Small intestine (tissue), 7 donors: ENCODE measurements at regions not wholly inside any gene's neighbourhood (a gene's known extent, or its start where the extent isn't known, plus 50 kb on each side); places are given as distances from the start of the nearest gene placed in this dataset.
A peak's percentile ranks its signal among the peaks of the same experiment; 100 is the strongest.

Experiments used
- DNase-seq, 2 donors: peaks; one replicate each; pipeline versions ENCODE4 v3.0.0 to v3.0.0-alpha.2; 2013
- FAIRE-seq: peaks from 2 replicates; lab custom pipeline; 2012; peaks lifted over from hg19 to GRCh38; lab: Jason Lieb, UNC
- H3K27ac ChIP-seq, 3 donors: one replicate each; pipeline ENCODE4 v1.5.1; 2013; ENCODE audit warnings: low read length in 2 of 3, mild to moderate bottlenecking in 2 of 3, control low read depth in 1 of 3, inconsistent platforms in 1 of 3, low read depth in 1 of 3, moderate library complexity in 1 of 3
- H3K27me3 ChIP-seq, 3 donors: one replicate each; pipeline ENCODE4 v1.6.1; 2013; ENCODE audit warnings: low read length in 3 of 3, inconsistent platforms in 1 of 3; ENCODE audit not compliant: control insufficient read depth in 3 of 3, insufficient read depth in 3 of 3
- H3K36me3 ChIP-seq, 3 donors: one replicate each; pipeline ENCODE4 v1.6.1; 2013; ENCODE audit warnings: low read length in 3 of 3, inconsistent platforms in 1 of 3, low read depth in 1 of 3, mild to moderate bottlenecking in 1 of 3, moderate library complexity in 1 of 3; ENCODE audit not compliant: control insufficient read depth in 3 of 3, insufficient read depth in 2 of 3
- H3K4me1 ChIP-seq, 3 donors: one replicate each; pipeline ENCODE4 v1.6.1; 2013; ENCODE audit warnings: low read length in 2 of 3, inconsistent platforms in 1 of 3, low read depth in 1 of 3, mild to moderate bottlenecking in 1 of 3, moderate library complexity in 1 of 3; ENCODE audit not compliant: control insufficient read depth in 3 of 3, insufficient read depth in 2 of 3
- H3K4me3 ChIP-seq, 3 donors: one replicate each; pipeline ENCODE4 v1.5.1; 2013; ENCODE audit warnings: low read length in 3 of 3, control low read depth in 1 of 3, inconsistent platforms in 1 of 3, low read depth in 1 of 3, mild to moderate bottlenecking in 1 of 3, moderate library complexity in 1 of 3
- H3K9me3 ChIP-seq, 2 donors: one replicate each; pipeline ENCODE4 v1.6.1; 2013; ENCODE audit warnings: low read depth in 1 of 2, low read length in 1 of 2; ENCODE audit not compliant: control insufficient read depth in 2 of 2, insufficient read depth in 1 of 2
- WGBS, 3 donors: extraction: QIAGEN DNeasy Blood & Tissue Kit; methylation state at CpG; one replicate each; pipeline ENCODE4 v1.1.7; 2013; 5-methylcytosine and 5-hydroxymethylcytosine counted together
- donor health status: healthy with polysubstance abuse.
- donor health status: control.
- donor health status: control.
- donor health status: Bipolar disorder and iron deficiency.
- donor health status: healthy.

DNA sequence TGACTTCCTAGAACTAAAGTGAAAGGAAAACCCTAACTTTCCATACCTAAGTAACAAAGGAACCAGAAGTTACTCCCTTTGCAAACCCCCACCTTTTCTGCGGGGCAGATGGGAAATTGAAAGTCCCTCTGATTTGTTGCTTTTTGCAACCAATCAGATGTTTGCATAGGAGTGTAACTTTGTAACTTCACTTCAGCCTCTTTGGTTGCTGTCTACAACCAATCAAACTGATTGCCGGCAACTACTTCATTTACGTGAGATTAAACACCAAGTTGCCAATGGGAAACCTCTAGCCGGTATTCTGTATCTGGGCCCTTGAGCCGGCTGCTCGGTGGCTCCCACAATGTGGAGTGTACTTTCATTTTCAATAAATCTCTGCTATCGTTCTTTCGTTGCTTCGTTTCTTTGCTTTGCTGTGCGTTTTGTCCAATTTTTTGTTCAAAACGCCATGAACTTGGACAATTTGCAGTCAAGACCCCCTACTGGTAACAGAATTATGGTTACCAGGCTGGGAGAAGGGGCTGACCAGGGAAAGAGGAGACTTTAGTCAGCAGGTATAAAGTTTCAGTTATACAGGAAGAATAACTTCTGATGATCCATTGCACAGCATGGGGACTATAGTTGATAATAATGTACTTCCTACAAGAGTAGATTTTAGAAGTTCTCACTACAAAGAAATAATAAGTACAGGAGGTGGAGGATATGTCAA lies 69.2 kb upstream of the RGS2 start:
- Histone ChIP-seq H3K4me1 (no peaks in the 10 kb centered on the region), H3K9me3 (peaks cover 0 to 4% of the 10 kb centered on the region in 2 donors), H3K36me3 (no peaks in the 10 kb centered on the region), H3K27me3 (no peaks in the 10 kb centered on the region), H3K27ac (no peak overlapping the region), H3K4me3 (no peak overlapping the region)
- no peak for FAIRE-seq
- peak in 1 of 2 donors; percentile 17 for DNase-seq
- WGBS, 3 donors: 91 to 96% (median 94%) methylated on average over 11 of the region's 11 CpGs

GRCh38 chr1:192740214-192740613 lies 68.6 kb upstream of the RGS2 start:
- peak; percentile 39 for FAIRE-seq
- peaks cover 0 to 4% of the 10 kb centered on the region in 2 donors for H3K9me3 ChIP-seq
- H3K27me3 ChIP-seq: no peaks in the 10 kb centered on the region
- no peaks in the 10 kb centered on the region for H3K4me1 ChIP-seq
- H3K4me3 ChIP-seq: no peak overlapping the region
- no peak for DNase-seq
- H3K27ac ChIP-seq: no peak overlapping the region
- H3K36me3 ChIP-seq: no peaks in the 10 kb centered on the region
- WGBS, 3 donors: 80 to 100% (median 92%) methylated on average over 1 of the region's 1 CpG

- Histone ChIP-seq H3K36me3 (no peaks in the 10 kb centered on the region), H3K27ac (no peak overlapping the region), H3K9me3 (peaks cover 0 to 4% of the 10 kb centered on the region in 2 donors), H3K4me3 (no peak overlapping the region), H3K4me1 (no peaks in the 10 kb centered on the region), H3K27me3 (no peaks in the 10 kb centered on the region)
- DNase-seq (no peak), FAIRE-seq (no peak)
- WGBS, 3 donors: 92 to 95% (median 93%) methylated on average over 3 of the region's 3 CpGs
Observed at GRCh38 chr1:192741095-192741494, 67.7 kb upstream of the RGS2 start.

DNA sequence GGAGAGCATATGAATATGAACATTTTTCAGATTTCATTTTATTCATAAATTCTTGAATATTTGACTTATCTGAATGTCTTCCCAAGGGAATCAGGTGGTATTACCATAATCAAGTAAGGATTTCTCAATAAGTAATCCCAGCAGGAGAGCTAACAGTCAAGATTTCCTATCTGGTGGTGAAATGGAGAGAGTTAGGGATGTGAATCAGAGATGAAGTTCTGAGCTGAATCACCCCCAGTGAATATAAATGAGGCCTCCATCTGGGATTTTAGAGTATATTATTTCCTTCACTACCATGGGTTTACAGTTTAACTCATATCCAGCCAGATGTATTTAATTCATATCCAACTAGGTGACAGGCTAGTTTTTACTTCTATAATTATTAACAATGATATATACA lies 61.5 kb upstream of the RGS2 start:
- Histone ChIP-seq H3K36me3 (no peaks in the 10 kb centered on the region), H3K27me3 (no peaks in the 10 kb centered on the region), H3K4me3 (no peak overlapping the region), H3K9me3 (peaks cover 0 to 7% of the 10 kb centered on the region in 2 donors), H3K4me1 (no peaks in the 10 kb centered on the region), H3K27ac (no peak overlapping the region)
- no peak for FAIRE-seq
- no peak for DNase-seq

- Histone ChIP-seq H3K4me1 (no peaks in the 10 kb centered on the region), H3K27ac (no peak overlapping the region), H3K9me3 (peaks cover 0 to 7% of the 10 kb centered on the region in 2 donors), H3K4me3 (no peak overlapping the region), H3K27me3 (no peaks in the 10 kb centered on the region), H3K36me3 (no peaks in the 10 kb centered on the region)
- 46 to 67% (median 59%) methylated on average over 3 of the region's 3 CpGs for WGBS, 3 donors
- DNase-seq: no peak
- no peak for FAIRE-seq
Observed at GRCh38 chr1:192747943-192748342, 60.9 kb upstream of the RGS2 start.

- FAIRE-seq: no peak
Observed at GRCh38 chr1:192749349-192749748, 59.5 kb upstream of the RGS2 start.

DNA sequence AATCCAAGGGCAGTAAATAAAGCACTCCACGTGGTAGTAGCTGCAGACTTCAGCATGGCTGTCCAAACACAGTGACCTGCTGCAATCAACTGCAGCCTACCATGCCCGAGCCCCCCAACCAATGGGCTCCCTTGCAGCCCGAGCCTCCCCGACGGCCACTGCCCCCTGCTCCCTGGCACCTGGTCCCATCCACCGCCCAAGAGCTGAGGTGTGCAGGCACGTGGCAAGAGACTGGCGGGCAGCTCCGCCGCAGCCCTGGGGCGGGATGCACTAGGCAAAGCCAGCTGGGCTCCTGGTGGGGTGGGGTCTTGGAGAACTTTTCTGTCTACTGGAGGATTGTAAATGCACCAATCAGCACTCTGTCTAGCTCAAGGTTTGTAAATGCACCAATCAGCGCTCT lies 57.6 kb upstream of the RGS2 start:
- DNase-seq (no peak), FAIRE-seq (no peak)
- no peaks in the 10 kb centered on the region for H3K27me3 ChIP-seq
- H3K4me3 ChIP-seq: no peak overlapping the region
- WGBS, 3 donors: 92 to 97% (median 92%) methylated on average over 12 of the region's 12 CpGs
- no peak overlapping the region for H3K27ac ChIP-seq
- peaks cover 0 to 7% of the 10 kb centered on the region in 2 donors for H3K9me3 ChIP-seq
- no peaks in the 10 kb centered on the region for H3K4me1 ChIP-seq
- H3K36me3 ChIP-seq: no peaks in the 10 kb centered on the region

More at GRCh38 chr1:192749349-192749748, 59.5 kb upstream of the RGS2 start:
- no peaks in the 10 kb centered on the region for H3K27me3 ChIP-seq
- no peaks in the 10 kb centered on the region for H3K4me1 ChIP-seq
- peaks cover 0 to 7% of the 10 kb centered on the region in 2 donors for H3K9me3 ChIP-seq
- no peak overlapping the region for H3K4me3 ChIP-seq
- no peaks in the 10 kb centered on the region for H3K36me3 ChIP-seq
- no peak for DNase-seq
- H3K27ac ChIP-seq: no peak overlapping the region

GRCh38 chr1:192756314-192756713 lies 52.5 kb upstream of the RGS2 start:
- Histone ChIP-seq H3K27ac (no peak overlapping the region), H3K4me1 (no peaks in the 10 kb centered on the region), H3K4me3 (no peak overlapping the region), H3K36me3 (no peaks in the 10 kb centered on the region), H3K9me3 (peaks cover 0 to 5% of the 10 kb centered on the region in 2 donors), H3K27me3 (no peaks in the 10 kb centered on the region)
- 74 to 82% (median 80%) methylated on average over 4 of the region's 4 CpGs for WGBS, 3 donors
- DNase-seq: no peak
- FAIRE-seq: no peak

DNA sequence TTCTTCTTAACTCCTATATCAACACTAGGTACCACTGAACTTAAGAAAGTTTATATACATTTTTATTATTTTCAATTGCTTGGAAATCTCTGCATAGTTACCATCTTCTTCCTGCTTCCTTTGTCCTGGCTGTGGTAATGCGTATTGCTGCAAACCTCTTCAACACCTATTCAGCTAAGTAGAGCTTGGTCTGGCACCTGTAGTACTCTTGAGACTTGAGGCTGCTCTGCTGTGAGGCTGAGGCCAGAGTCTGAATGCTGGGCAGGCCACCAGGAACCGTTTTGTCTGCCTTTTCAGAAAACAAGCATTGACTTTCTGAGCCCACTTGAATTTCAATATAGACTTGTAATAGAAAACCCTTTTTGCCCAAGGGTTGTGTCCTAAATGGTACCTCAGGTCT lies 52.0 kb upstream of the RGS2 start:
- 52 to 67% (median 56%) methylated on average over 2 of the region's 2 CpGs for WGBS, 3 donors
- Histone ChIP-seq H3K4me1 (no peaks in the 10 kb centered on the region), H3K36me3 (no peaks in the 10 kb centered on the region), H3K27me3 (no peaks in the 10 kb centered on the region), H3K27ac (no peak overlapping the region), H3K9me3 (peaks cover 0 to 2% of the 10 kb centered on the region in 2 donors), H3K4me3 (no peak overlapping the region)
- FAIRE-seq (no peak), DNase-seq (no peak)
